GM10248 (cell line): ENCODE measurements at regions not wholly inside any gene's neighbourhood (a gene's known extent, or its start where the extent isn't known, plus 50 kb on each side); places are given as distances from the start of the nearest gene placed in this dataset.

ENCODE experiments used
- CTCF ChIA-PET: fragments of 300-600 bp; sonication (Branson Sonifier 250); formaldehyde crosslinking; extraction: SDS; loops from one replicate; lab custom pipeline; 2021; ENCODE audit warnings: antibody characterized with exemption; lab: Yijun Ruan, JAX
- POLR2A ChIA-PET: fragments of 350-650 bp; sonication (Branson Sonifier 250); formaldehyde crosslinking; extraction: SDS; loops from one replicate; lab custom pipeline; 2020; ENCODE audit warnings: antibody characterized with exemption; lab: Yijun Ruan, JAX
- DNase-seq: peaks from one replicate; pipeline ENCODE4 v3.0.0; 2012; ENCODE audit errors: extremely low spot score
- TF ChIP-seq, protein P1 (sequence below): IDR thresholded peaks from 2 replicates; pipeline ENCODE4 v1.5.1; 2012; ENCODE audit warnings: mild to moderate bottlenecking, low read depth; ENCODE audit errors: extremely low read depth, missing control alignments, control extremely low read depth

GRCh38 chr2:180258041-180258537 is 251.0 kb upstream of the CWC22 start:
- TF ChIP-seq, protein P1, sequence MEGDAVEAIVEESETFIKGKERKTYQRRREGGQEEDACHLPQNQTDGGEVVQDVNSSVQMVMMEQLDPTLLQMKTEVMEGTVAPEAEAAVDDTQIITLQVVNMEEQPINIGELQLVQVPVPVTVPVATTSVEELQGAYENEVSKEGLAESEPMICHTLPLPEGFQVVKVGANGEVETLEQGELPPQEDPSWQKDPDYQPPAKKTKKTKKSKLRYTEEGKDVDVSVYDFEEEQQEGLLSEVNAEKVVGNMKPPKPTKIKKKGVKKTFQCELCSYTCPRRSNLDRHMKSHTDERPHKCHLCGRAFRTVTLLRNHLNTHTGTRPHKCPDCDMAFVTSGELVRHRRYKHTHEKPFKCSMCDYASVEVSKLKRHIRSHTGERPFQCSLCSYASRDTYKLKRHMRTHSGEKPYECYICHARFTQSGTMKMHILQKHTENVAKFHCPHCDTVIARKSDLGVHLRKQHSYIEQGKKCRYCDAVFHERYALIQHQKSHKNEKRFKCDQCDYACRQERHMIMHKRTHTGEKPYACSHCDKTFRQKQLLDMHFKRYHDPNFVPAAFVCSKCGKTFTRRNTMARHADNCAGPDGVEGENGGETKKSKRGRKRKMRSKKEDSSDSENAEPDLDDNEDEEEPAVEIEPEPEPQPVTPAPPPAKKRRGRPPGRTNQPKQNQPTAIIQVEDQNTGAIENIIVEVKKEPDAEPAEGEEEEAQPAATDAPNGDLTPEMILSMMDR: no peak
- DNase-seq: no peak
- POLR2A ChIA-PET: no interaction called here
- CTCF ChIA-PET: no interaction called here

DNA sequence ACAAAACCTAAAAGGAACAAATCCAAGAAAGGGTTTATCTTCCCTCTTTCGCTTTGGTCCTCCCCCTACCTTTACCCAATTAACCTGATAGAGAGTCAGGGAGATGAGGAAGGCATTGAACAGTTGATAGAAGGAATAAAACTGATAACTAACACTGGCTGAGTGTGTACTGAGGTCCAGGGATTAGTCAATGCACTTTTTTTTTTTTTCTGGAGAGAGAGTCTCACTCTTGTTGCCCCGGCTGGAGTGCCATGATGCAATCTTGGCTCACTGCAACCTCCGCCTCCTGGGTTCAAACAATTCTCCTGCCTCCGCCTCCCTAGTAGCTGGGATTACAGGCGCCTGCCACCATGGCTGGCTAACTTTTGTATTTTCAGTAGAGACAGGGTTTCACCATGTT is 250.2 kb upstream of the CWC22 start:
- no peak for DNase-seq
- TF ChIP-seq, protein P1: no peak
- POLR2A ChIA-PET: no interaction called here
- CTCF ChIA-PET: interaction anchor here (1.5 kb wide), 1 partner anchor 11 kb away, joined by 3 read pairs; no protein-coding TSS in a partner anchor

DNA sequence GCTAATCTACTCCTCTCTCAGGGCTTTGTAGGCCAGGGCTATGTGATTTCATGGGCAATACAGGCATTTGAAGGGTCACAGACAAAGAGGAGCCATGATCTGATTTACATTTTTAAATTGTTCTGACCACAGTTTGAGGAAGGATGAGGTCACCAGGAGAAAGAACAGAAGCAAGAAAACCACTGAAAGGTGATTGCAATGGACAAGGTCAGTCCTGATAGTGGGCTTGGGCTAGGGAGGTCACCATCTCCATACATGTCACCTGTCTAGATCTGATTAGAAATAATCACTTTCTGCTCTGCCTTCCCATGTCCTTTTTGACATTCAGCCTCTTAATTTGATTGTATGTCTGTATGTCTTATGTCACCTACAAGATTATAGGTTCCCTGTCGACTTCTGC is 248.9 kb upstream of the CWC22 start:
- POLR2A ChIA-PET: no interaction called here
- no peak for DNase-seq
- CTCF ChIA-PET: interaction anchor here (0.8 to 1.5 kb wide), 2 partner anchors 10 to 24 kb away, joined by 3 read pairs; no protein-coding TSS in a partner anchor
- TF ChIP-seq, protein P1: no peak

DNA sequence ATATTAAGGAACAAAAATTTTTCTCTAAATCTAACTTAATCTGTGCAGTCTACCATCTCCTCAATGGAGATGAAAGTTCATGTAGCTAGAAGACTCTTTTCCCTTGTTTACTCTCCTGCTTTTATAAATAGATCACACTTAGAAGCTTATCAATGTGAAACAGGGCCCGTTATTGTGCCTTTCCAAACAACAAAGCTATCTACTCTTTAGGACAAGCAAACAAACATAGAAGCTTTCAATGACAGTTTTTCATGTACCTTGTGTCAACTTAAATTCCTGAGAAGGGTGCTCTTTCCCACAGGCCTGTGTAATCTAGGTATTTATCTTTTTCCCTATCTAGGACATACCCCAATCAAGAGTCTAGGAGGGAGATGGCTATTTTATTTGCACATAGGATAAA is 247.8 kb upstream of the CWC22 start:
- CTCF ChIA-PET: interaction anchor here (0.8 kb wide), 1 partner anchor 9 kb away, joined by 3 read pairs; no protein-coding TSS in a partner anchor
- POLR2A ChIA-PET: no interaction called here
- DNase-seq: no peak
- TF ChIP-seq, protein P1: no peak

- CTCF ChIA-PET: interaction anchor here (1.4 kb wide), 1 partner anchor 9 kb away, joined by 3 read pairs; no protein-coding TSS in a partner anchor
- TF ChIP-seq, protein P1: no peak
- POLR2A ChIA-PET: no interaction called here
- DNase-seq: no peak
Observed at GRCh38 chr2:180247658-180248057, 240.6 kb upstream of the CWC22 start.

- no peak for DNase-seq
- POLR2A ChIA-PET: no interaction called here
- TF ChIP-seq, protein P1: no peak
- CTCF ChIA-PET: interaction anchor here (0.7 to 2.1 kb wide), 3 partner anchors 8 to 10 kb away, joined by 3 to 4 read pairs (median 3); no protein-coding TSS in a partner anchor
Observed at GRCh38 chr2:180246268-180246667, 239.2 kb upstream of the CWC22 start.
